ENCODE measurements at regions not wholly inside any gene's neighbourhood (a gene's known extent, or its start where the extent isn't known, plus 50 kb on each side); places are given as distances from the start of the nearest gene placed in this dataset.

DNA sequence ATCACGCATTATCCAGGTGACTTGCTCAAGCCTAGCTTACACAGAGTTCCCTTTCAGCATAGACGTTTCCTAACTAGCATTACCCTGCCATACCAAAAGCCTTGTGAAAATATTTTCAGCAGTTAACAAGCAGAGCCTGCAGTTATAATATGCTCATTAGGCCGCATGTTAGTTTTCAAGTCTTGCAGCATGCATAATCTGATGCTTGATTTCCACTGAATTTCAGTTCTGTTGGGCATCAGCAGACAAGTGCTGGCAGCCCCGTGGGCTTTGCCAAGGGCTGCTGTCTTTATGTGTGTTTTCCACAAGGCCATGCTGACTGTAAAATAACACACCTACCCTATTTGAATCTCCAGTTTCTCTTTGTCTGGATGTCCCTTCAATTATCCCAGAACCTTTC is 491.0 kb upstream of the WWC1 start:
- TF ChIP-seq EZH2 (IDR thresholded peaks at IDR 0.05; ENCODE audit: insufficient read depth, poor library complexity, severe bottlenecking) (no peak), EZH2phosphoT487 (IDR thresholded peaks at IDR 0.05; ENCODE audit: insufficient read depth, low read depth) (no peak)
